Lower lobe of right lung (tissue), 2 donors: ENCODE measurements at regions not wholly inside any gene's neighbourhood (a gene's known extent, or its start where the extent isn't known, plus 50 kb on each side); places are given as distances from the start of the nearest gene placed in this dataset.

Experiments
- ATAC-seq, 2 donors: fragments of 200-7000 bp; cut with Tn5 transposase; one replicate each; pipeline ENCODE4 v1.9.1; 2020 to 2022; ENCODE audit warnings: mild to moderate bottlenecking in 2 of 2, moderate library complexity in 2 of 2
- DNase-seq: peaks from one replicate; pipeline ENCODE4 v3.0.0-alpha.2; 2020
- H3K27ac ChIP-seq: fragments of 200-600 bp; one replicate; pipeline ENCODE4 v1.8.0; 2022
- H3K27me3 ChIP-seq: fragments of 200-600 bp; one replicate; pipeline ENCODE4 v1.8.0; 2022; ENCODE audit warnings: low read depth
- H3K36me3 ChIP-seq: fragments of 200-600 bp; one replicate; pipeline ENCODE4 v1.8.0; 2022; ENCODE audit warnings: mild to moderate bottlenecking
- H3K4me1 ChIP-seq: fragments of 200-600 bp; one replicate; pipeline ENCODE4 v1.8.0; 2022
- H3K4me3 ChIP-seq: fragments of 200-600 bp; one replicate; pipeline ENCODE4 v1.8.0; 2022; ENCODE audit warnings: mild to moderate bottlenecking
- H3K9me3 ChIP-seq: fragments of 200-600 bp; one replicate; pipeline ENCODE4 v1.8.0; 2022
- CTCF ChIP-seq: fragments of 200-600 bp; IDR thresholded peaks from one replicate; pipeline ENCODE4 v1.8.0; 2022; ENCODE audit warnings: antibody characterized with exemption, mild to moderate bottlenecking
- intact Hi-C: fragments of 100-400 bp; cut with DNase I; formaldehyde crosslinking; loops from one replicate; pipeline ENCODE4 v1.11.0; 2022
- donor health status: DM: no; HTN: yes; CAD: no; lungs with severe emphysema.

GRCh38 chr3:30183421-30183820 lies 423.0 kb upstream of the TGFBR2 start:
- Histone ChIP-seq H3K4me1 (no peaks in the 10 kb centered on the region), H3K36me3 (no peaks in the 10 kb centered on the region), H3K4me3 (no peak overlapping the region), H3K27ac (no peak overlapping the region), H3K27me3 (no peaks in the 10 kb centered on the region), H3K9me3 (no peaks in the 10 kb centered on the region)
- intact Hi-C loops = no loop called here
- DNase-seq = no peak
- no peak for ATAC-seq
- no peak for TF ChIP-seq CTCF

- Histone ChIP-seq H3K27me3 (no peaks in the 10 kb centered on the region), H3K4me3 (no peak overlapping the region), H3K4me1 (no peaks in the 10 kb centered on the region), H3K9me3 (no peaks in the 10 kb centered on the region), H3K27ac (no peak overlapping the region), H3K36me3 (no peaks in the 10 kb centered on the region)
- no peak for DNase-seq
- intact Hi-C loops = no loop called here
- no peak for ATAC-seq
- no peak for TF ChIP-seq CTCF
Measured at GRCh38 chr3:30184091-30184810, 422.1 kb upstream of the TGFBR2 start.

GRCh38 chr3:30185872-30186271 lies 420.5 kb upstream of the TGFBR2 start:
- TF ChIP-seq CTCF = no peak
- Histone ChIP-seq H3K36me3 (no peaks in the 10 kb centered on the region), H3K4me3 (no peak overlapping the region), H3K9me3 (no peaks in the 10 kb centered on the region), H3K27me3 (no peaks in the 10 kb centered on the region), H3K27ac (no peak overlapping the region), H3K4me1 (no peaks in the 10 kb centered on the region)
- intact Hi-C loops = no loop called here
- ATAC-seq = no peak
- no peak for DNase-seq

- Histone ChIP-seq H3K4me3 (no peak overlapping the region), H3K27me3 (no peaks in the 10 kb centered on the region), H3K4me1 (no peaks in the 10 kb centered on the region), H3K36me3 (no peaks in the 10 kb centered on the region), H3K27ac (no peak overlapping the region), H3K9me3 (no peaks in the 10 kb centered on the region)
- DNase-seq (no peak), ATAC-seq (no peak)
- intact Hi-C loops = no loop called here
- no peak for TF ChIP-seq CTCF
Measured at GRCh38 chr3:30186741-30187219, 419.6 kb upstream of the TGFBR2 start.

- intact Hi-C loops = no loop called here
- Histone ChIP-seq H3K27ac (no peak overlapping the region), H3K27me3 (no peaks in the 10 kb centered on the region), H3K4me3 (no peak overlapping the region), H3K36me3 (no peaks in the 10 kb centered on the region), H3K9me3 (no peaks in the 10 kb centered on the region), H3K4me1 (no peaks in the 10 kb centered on the region)
- no peak for TF ChIP-seq CTCF
- ATAC-seq = no peak
- no peak for DNase-seq
Measured at GRCh38 chr3:30187366-30187765, 419.0 kb upstream of the TGFBR2 start.
